Posterior vena cava (tissue), 2 donors: ENCODE measurements at regions not wholly inside any gene's neighbourhood (a gene's known extent, or its start where the extent isn't known, plus 50 kb on each side); places are given as distances from the start of the nearest gene placed in this dataset.
"Not testable (repeated sequence)": the region's sequence is repeated elsewhere in the genome, so short reads cannot be mapped to it uniquely, and the experiment has no call there.

ENCODE experiments used
- DNase-seq: peaks from one replicate; pipeline ENCODE4 v3.0.0-alpha.2; 2020; ENCODE audit warnings: low spot score
- intact Hi-C, 2 donors: fragments of 100-400 bp; cut with DNase I; formaldehyde crosslinking; loops; one replicate each; pipeline versions ENCODE4 v1.14.1 to v1.14.2; 2022 to 2023
- donor health status: DM: yes; HTN: yes; CAD: no.
- donor health status: DM: yes; HTN: yes; CAD: no.

- DNase-seq, result no peak
- intact Hi-C loops, result no loop called here
Observed at GRCh38 chr13:19020988-19021387, 160.6 kb downstream of the TUBA3C start.

DNA sequence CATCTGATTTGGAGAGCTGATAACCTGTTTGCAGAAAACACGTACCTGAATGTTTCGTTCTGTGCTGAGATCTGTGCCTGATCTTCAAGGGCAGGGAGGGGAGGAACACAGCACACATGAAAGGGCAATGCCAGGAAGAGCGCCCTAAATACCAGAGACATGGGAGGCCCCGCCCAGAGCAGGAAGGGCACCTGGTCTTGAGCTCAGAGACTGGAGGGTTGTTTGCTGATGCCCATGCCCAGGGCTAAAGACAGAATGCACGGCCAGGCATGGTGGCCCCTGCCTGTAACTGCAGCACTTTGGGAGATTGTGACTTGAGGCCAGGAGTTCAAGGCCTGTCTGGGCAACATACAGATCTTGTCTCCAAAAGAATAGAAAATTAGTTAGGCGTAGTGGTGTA lies 183.2 kb downstream of the TUBA3C start:
- no peak for DNase-seq
- intact Hi-C loops, result no loop called here

DNA sequence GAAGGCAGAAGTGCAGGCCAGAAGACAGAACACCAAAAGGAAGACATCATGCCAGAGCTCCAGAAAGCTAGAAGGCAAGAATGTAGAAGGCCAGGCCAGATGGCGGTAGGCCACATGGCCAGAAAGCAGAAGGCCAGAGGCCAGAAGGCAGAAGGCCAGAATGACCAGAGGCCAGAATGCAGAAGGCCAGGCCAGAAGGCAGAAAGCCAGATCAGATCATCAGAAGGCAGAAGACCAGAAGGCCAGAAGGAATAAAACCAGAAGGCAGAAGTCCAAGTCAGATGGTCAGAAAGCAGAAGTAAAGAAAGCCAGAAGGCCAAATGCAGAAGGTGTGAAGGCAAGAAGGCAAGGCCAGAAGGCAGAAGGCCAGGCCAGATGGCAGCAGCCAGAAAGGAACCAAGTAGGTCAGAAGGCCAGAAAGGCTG lies 185.0 kb downstream of the TUBA3C start:
- DNase-seq, result no peak
- intact Hi-C loops, result no loop called here

DNA sequence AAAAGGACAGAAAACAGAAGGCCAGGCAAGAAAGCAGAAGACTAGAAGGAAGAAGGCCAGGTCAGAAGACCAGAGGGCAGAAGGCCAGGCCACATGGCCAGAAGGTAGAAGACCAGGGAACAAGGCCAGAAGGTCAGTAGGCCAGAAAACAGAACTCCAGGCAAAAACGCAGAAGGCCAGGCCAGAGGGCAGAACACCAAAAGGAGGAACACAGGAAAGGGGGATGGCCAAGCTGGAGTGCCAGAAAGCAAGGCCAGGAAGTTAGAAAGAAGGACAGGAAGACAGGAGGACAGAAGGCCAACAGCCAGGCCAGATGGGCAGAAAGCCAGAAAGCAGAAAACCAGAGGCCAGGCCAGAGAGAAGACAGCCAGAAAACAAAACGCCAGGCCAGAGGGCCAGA lies 185.4 kb downstream of the TUBA3C start:
- DNase-seq, result no peak
- intact Hi-C loops, result no loop called here

DNA sequence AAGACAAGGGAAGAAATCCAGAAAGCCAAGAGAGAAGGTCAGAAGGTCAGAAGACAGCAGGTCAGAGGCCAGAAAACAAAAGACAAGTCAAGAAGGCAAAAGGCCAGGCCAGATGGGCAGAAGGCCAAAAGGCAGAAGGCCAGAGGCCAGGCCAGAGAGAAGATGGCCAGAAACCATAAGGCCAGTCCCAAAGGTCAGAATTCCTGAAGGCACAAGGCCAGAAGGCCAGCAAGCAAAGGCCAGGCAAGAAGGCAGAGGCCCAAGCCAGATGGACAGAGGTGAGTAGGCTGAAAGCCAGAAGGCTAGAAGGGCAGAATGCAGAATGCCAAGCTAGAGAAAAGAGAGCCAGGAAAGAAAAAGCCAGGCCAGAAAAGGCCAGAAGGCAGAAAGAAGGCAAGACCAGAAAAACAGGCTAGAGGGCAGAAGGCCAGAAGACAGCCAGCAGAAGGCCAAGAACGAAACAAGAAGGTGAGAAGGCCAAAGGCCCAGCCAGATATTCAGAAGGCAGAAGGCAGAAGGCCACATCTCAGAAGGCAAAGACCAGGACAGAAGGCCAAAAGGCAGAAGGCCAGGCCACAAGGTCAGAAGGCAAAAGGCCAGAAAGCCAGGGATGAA lies 186.3 kb downstream of the TUBA3C start:
- intact Hi-C loops, result no loop called here
- DNase-seq, result no peak

DNA sequence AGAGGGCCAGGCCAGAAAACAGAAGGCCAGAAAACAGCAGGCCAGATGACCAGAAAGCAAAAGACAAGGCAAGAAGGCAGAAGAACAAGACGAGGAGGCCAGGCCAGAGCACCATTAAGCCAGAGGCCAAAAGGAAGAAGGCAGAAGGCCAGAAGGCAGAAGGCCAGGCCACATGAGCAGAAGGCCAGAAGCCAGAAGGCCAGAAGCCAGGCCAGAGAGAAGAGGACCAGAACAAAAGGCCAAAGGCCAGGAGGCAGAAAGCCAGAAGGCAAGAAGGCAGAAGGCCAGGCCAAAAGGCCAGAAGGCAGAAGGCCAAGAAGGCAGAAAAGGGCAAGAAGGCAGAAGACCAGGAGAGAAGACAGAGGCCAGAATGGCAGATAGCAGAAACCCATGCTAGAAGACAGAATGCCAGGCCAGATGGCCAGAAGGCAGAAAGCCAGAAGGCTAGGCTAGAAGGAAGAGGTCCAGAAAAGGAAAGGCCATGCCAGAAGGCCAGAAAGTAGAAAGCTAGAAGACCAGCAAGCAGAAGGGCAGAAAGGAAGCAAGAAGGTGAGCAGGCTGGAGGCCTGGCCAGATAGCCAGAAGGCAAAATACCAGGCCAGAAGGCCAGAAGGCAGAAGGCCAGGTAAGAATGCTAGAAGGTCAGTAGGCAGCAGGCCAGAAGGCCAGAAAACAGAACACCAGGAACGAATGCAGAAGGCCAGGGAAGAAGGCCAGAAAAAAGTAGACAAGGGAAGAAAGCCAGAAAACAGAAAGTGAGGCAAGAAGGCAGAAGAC lies 187.6 kb downstream of the TUBA3C start:
- DNase-seq, result no peak
- intact Hi-C loops, result no loop called here

GRCh38 chr13:18992791-18993190 lies 188.8 kb downstream of the TUBA3C start:
- DNase-seq, result no peak
- intact Hi-C loops, result no loop called here

- DNase-seq, result no peak
- intact Hi-C loops, result no loop called here
Observed at GRCh38 chr13:18991060-18991459, 190.6 kb downstream of the TUBA3C start.

DNA sequence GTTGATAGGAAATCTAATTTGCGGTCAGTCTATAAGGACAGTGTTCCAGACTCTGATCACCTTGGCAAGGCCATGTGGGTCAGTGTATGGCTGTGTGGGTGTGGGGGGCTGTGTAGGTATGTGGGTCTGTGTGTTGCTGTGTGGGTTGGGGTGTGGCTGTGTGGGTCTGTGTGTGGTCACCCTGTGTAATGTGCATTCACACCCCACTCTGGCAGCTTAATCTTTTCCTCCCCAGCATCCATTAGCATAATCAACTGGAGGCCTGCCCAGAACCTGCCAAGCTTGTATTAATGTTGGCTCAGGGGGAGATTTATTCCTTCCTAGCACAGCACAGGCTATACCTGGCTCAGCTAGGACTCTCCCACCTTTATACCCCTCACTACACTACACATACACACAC lies 203.2 kb downstream of the TUBA3C start:
- intact Hi-C loops, result no loop called here
- DNase-seq, result no peak

GRCh38 chr13:18977857-18978256 lies 203.8 kb downstream of the TUBA3C start:
- no peak for DNase-seq
- intact Hi-C loops, result no loop called here

DNA sequence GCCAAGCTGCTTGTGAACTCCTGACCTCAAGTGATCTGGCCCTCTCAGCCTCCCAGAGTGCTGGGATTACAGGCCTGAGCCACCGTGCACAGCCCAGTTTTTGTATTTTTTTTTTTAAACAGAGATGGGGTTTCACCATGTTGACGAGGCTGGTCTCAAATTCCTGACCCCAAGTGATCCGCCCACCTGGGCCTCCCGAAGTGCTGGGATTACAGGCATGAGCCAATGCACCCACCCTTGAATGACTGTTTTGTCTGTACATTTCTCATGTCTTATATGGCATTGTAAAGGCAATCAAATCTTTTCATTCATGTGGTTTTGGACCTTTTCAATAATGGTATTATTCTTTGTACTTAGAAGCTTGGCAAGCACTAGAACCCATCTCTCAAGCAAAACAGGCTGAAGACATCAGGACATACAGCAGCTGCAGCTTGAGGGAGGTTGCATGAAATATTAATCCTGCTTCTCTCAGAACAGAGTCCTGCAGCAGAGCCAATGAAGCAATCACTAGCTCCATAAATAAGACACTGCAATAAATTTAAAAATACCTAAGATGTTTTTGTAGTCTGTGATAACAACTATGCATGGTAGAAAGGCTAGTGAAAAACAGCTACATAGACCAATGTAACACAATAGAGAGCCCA lies 209.9 kb downstream of the TUBA3C start:
- intact Hi-C loops, result no loop called here
- no peak for DNase-seq

DNA sequence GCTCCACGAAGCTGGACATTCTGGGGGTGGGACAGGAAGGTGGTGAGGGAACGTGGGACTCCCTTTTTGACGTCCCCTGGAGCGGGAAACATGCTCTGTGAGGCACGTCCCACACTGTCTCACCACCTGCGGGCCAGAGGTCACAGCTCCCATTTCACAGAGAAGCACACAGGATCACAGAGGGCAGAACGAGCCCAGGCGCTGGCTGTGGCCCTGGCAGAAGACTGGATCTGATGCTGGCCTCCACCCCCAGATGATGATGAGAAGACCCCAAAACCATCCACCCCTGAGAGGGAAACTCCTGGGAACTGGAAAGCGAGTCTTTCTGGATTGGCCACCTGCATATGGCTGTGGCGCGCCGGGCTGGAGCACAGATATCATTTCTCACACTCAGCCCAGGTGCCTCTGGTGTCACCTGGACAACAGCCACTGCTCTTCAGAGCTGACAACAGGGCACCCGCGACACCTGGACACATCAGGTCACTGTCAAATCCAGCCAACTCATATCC lies 216.2 kb downstream of the TUBA3C start:
- no peak for DNase-seq
- intact Hi-C loops, result no loop called here

DNA sequence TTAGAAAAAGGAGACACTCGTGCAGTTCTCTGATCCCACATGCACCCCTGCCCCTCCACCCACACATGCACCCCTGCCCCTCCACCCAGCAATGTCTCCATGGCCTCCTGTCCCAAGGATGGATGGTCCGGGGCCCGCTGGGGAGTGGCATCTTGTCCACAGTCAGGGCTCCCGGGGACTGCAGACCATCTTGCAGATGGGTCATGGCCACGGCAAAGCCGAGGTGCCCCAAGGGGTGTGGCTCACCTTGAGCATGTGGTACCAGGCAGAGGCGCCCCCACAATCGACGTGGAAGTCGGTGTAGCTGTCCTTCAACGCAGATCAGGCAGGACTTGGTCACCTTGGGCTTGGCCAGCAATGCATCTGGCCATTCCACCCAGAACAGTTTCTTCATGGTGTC lies 216.7 kb downstream of the TUBA3C start:
- DNase-seq, result no peak
- intact Hi-C loops, result no loop called here

DNA sequence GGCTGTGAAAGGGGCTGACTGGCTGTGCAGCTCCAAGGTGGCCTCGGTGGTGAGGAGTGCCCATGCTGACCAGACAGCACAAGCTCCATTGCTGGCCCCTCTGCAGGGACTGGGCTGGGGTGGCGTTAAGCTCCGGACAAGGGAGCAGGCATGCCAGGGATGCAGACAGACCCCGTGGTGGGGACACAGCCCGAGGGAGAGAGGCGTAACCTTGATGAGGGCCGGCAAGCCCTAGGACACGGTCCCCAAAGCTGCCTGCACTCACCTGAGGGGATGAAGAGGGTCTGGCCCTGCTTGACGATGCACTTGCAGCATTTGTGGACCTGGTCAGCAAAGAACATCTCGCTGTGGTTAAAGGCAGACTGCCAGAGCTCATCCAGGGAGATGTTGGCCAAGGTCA lies 217.9 kb downstream of the TUBA3C start:
- peak; percentile 71 for DNase-seq
- intact Hi-C loops, result not testable (repeated sequence)

GRCh38 chr13:18962168-18962734 lies 219.4 kb downstream of the TUBA3C start:
- intact Hi-C loops, result no loop called here
- peak; percentile 75 for DNase-seq

GRCh38 chr13:18961383-18962117 lies 220.1 kb downstream of the TUBA3C start:
- DNase-seq, result peak; percentile 67
- intact Hi-C loops, result no loop called here

- intact Hi-C loops, result no loop called here
- no peak for DNase-seq
Observed at GRCh38 chr13:18960637-18961227, 220.9 kb downstream of the TUBA3C start.

DNA sequence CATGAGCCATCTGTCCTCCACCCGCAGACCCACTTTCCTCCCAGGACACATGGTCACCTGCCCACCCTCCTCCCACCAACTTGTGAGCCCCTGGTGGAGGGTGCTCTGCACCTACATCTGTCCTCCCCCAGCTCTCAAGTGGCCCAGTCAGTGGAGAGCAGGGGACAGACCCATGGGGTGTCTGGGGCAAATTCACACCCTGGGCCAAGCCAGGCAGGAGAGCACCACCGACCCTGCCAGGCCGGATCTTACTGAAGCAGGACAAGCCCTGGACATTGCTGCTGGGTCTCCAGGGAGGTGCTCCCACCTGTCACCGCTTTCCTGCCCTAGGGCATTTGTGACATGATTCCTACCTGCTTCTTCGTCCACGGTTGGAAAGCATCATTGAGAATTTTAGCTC lies 221.6 kb downstream of the TUBA3C start:
- intact Hi-C loops, result no loop called here
- no peak for DNase-seq

GRCh38 chr13:18959229-18959628 lies 222.4 kb downstream of the TUBA3C start:
- intact Hi-C loops, result no loop called here

More at GRCh38 chr13:18959229-18959628, 222.4 kb downstream of the TUBA3C start:
- no peak for DNase-seq
